HepG2 (cell line): ENCODE measurements at regions not wholly inside any gene's neighbourhood (a gene's known extent, or its start where the extent isn't known, plus 50 kb on each side); places are given as distances from the start of the nearest gene placed in this dataset.

ENCODE experiments used
- ATAC-seq: fragments of 200-7000 bp; cut with Tn5 transposase; 3 replicates; pipeline ENCODE4 v1.9.1; 2020; ENCODE audit warnings: mild to moderate bottlenecking, moderate library complexity
- BruUV-seq: library from RNA; stranded (reverse); fragments of 400-500 nt; replicated peaks from 2 replicates; lab custom pipeline; 2021; lab: Mats Ljungman, UMichigan
- CTCF ChIA-PET: fragments of 300-600 bp; formaldehyde crosslinking; extraction: SDS; loops from one replicate; lab custom pipeline; 2021; ENCODE audit warnings: low total read pairs, inconsistent platforms, low intra/inter-chr PET ratio; lab: Yijun Ruan, JAX
- POLR2A ChIA-PET: fragments of 350-600 bp; sonication (Branson Sonifier 250); formaldehyde crosslinking; loops from one replicate; lab custom pipeline; 2020; ENCODE audit warnings: antibody characterized with exemption, inconsistent platforms; lab: Yijun Ruan, JAX
- DNase-seq: peaks from one replicate; pipeline ENCODE4 v3.0.0-alpha.2; 2015; ENCODE audit warnings: low spot score
- FAIRE-seq: peaks from 3 replicates; lab custom pipeline; 2011; peaks lifted over from hg19 to GRCh38; lab: Jason Lieb, UNC
- H2AFZ ChIP-seq: one replicate; pipeline ENCODE4 v1.6.1; 2011; ENCODE audit warnings: low read length, inconsistent platforms
- H3K27ac ChIP-seq: fragments of 300-600 bp; 3 replicates; pipeline ENCODE4 v1.8.0; 2011; ENCODE audit warnings: mixed run types, mild to moderate bottlenecking, mixed read lengths, low read length, inconsistent platforms; ENCODE audit not compliant: insufficient read depth; ENCODE audit errors: extremely low read length
- H3K27me3 ChIP-seq, 2 experiments: fragments of 200-600 bp in 1 of 2; 2 replicates in 1 of 2; 3 replicates in 1 of 2; pipeline versions ENCODE4 v1.6.0 to v1.8.0; 2011; ENCODE audit warnings: low read length in 2 of 2, mild to moderate bottlenecking in 2 of 2, moderate library complexity in 2 of 2, inconsistent platforms in 1 of 2; ENCODE audit not compliant: insufficient read depth in 2 of 2, control insufficient read depth in 1 of 2
- H3K36me3 ChIP-seq, 2 experiments: fragments of 200-600 bp in 1 of 2; replicated peaks in 1 of 2; 2 replicates in 1 of 2; 3 replicates in 1 of 2; pipeline versions ENCODE4 v1.5.1 to v1.8.0; 2011; ENCODE audit warnings: low read length in 2 of 2, inconsistent platforms in 1 of 2; ENCODE audit not compliant: insufficient read depth in 2 of 2, control insufficient read depth in 1 of 2
- H3K4me1 ChIP-seq: 2 replicates; pipeline ENCODE4 v1.5.1; 2012; ENCODE audit warnings: low read length, inconsistent platforms; ENCODE audit not compliant: insufficient read depth
- H3K4me2 ChIP-seq: 2 replicates; pipeline ENCODE4 v1.6.0; 2011; ENCODE audit warnings: low read depth, low read length, inconsistent platforms
- H3K4me3 ChIP-seq, 3 experiments: fragments of 200-600 bp in 1 of 3; sonication (generic), shearing (Covaris generic) in 1 of 3; replicated peaks in 1 of 3; 2 replicates each; pipeline ENCODE4 v1.5.1; 2011 to 2016; ENCODE audit warnings: low read length in 3 of 3, inconsistent platforms in 2 of 3, low read depth in 2 of 3, mild to moderate bottlenecking in 2 of 3, control low read depth in 1 of 3, mixed read lengths in 1 of 3; ENCODE audit not compliant: insufficient read depth in 1 of 3
- H3K79me2 ChIP-seq: one replicate; pipeline ENCODE4 v1.6.1; 2011; ENCODE audit warnings: low read length, inconsistent platforms; ENCODE audit not compliant: insufficient read depth
- H3K9ac ChIP-seq: 2 replicates; pipeline ENCODE4 v1.6.0; 2011; ENCODE audit warnings: mild to moderate bottlenecking, low read depth, low read length, inconsistent platforms; ENCODE audit not compliant: insufficient read depth
- H3K9me3 ChIP-seq: 2 replicates; pipeline ENCODE4 v1.5.1; 2012; ENCODE audit warnings: mild to moderate bottlenecking, low read length
- H4K20me1 ChIP-seq: 2 replicates; pipeline ENCODE4 v1.6.0; 2011; ENCODE audit warnings: inconsistent platforms, mild to moderate bottlenecking, low read length, moderate library complexity; ENCODE audit not compliant: insufficient read depth
- DNMT1 ChIP-seq: sonication (generic); formaldehyde crosslinking; IDR thresholded peaks from 2 replicates; pipeline ENCODE4 v1.5.1; 2020; ENCODE audit warnings: mild to moderate bottlenecking, missing genetic modification reagents
- ELF3 ChIP-seq: IDR thresholded peaks from 2 replicates; pipeline ENCODE4 v1.6.1; 2016; ENCODE audit warnings: missing genetic modification reagents, missing compliant biosample characterization
- HNF4A ChIP-seq: sonication (generic); formaldehyde crosslinking; IDR thresholded peaks from 2 replicates; pipeline ENCODE4 v1.4.0; 2020; ENCODE audit warnings: missing genetic modification reagents
- JDP2 ChIP-seq: sonication (generic); formaldehyde crosslinking; IDR thresholded peaks from 2 replicates; pipeline ENCODE4 v1.8.1; 2022; ENCODE audit warnings: missing genetic modification reagents, borderline replicate concordance
- KAT7 ChIP-seq: IDR thresholded peaks from 2 replicates; pipeline ENCODE4 v1.6.1; 2018; ENCODE audit warnings: borderline replicate concordance, missing compliant biosample characterization
- KDM1A ChIP-seq: IDR thresholded peaks from 2 replicates; pipeline ENCODE4 v1.6.1; 2016; ENCODE audit warnings: missing compliant biosample characterization
- PAX8 ChIP-seq: sonication (generic); formaldehyde crosslinking; IDR thresholded peaks from 2 replicates; pipeline ENCODE4 v1.8.0; 2022; ENCODE audit warnings: mild to moderate bottlenecking, missing genetic modification reagents, borderline replicate concordance
- RFXANK ChIP-seq: IDR thresholded peaks from 2 replicates; pipeline ENCODE4 v1.6.1; 2016
- SOX13 ChIP-seq, 3 experiments: fragments of 450-650 bp in 1 of 3; sonication (generic) in 1 of 3; formaldehyde crosslinking in 1 of 3; IDR thresholded peaks in 2 of 3; conservative IDR thresholded peaks in 1 of 3; 2 replicates each; pipeline versions ENCODE4 v1.5.0 to v1.6.1; 2016 to 2020; ENCODE audit warnings: antibody characterized with exemption in 1 of 3, mild to moderate bottlenecking in 1 of 3, missing compliant biosample characterization in 1 of 3, missing genetic modification reagents in 1 of 3, moderate library complexity in 1 of 3
- SP2 ChIP-seq: sonication (generic); formaldehyde crosslinking; IDR thresholded peaks from 2 replicates; pipeline ENCODE4 v1.5.1; 2020; ENCODE audit warnings: mild to moderate bottlenecking, missing genetic modification reagents
- TOE1 ChIP-seq: sonication (generic); formaldehyde crosslinking; IDR thresholded peaks from 2 replicates; pipeline ENCODE4 v1.4.0; 2020; ENCODE audit warnings: mild to moderate bottlenecking, missing genetic modification reagents
- ZNF160 ChIP-seq: sonication (generic); formaldehyde crosslinking; IDR thresholded peaks from 2 replicates; pipeline ENCODE4 v1.8.0; 2022; ENCODE audit warnings: mild to moderate bottlenecking, inconsistent platforms, missing genetic modification reagents
- ZSCAN9 ChIP-seq: IDR thresholded peaks from 2 replicates; pipeline ENCODE4 v1.6.1; 2016; ENCODE audit warnings: borderline replicate concordance
- WGBS: methylation state at CpG from one replicate; pipeline ENCODE4 v1.1.6; 2017; ENCODE audit warnings: low lambda C conversion rate; 5-methylcytosine and 5-hydroxymethylcytosine counted together
- in situ Hi-C: cut with HindIII; loops from 2 replicates; pipeline ENCODE4 v1.10.0; 2017; ENCODE audit warnings: low pct_unique_long_range_greater_than_20kb; ENCODE audit not compliant: extremely low pct_ligation_motif_present
- intact Hi-C: fragments of 100-400 bp; cut with micrococcal nuclease; formaldehyde crosslinking; loops from one replicate; pipeline ENCODE4 v1.10.0; 2022; ENCODE audit not compliant: unreplicated experiment
- TF ChIP-seq, protein P1 (sequence below): sonication (generic); formaldehyde crosslinking; IDR thresholded peaks from 2 replicates; pipeline ENCODE4 v1.4.0; 2020; ENCODE audit warnings: mild to moderate bottlenecking, low read depth, missing genetic modification reagents
- TF ChIP-seq, protein P2 (sequence below): sonication (generic); formaldehyde crosslinking; IDR thresholded peaks from 2 replicates; pipeline ENCODE4 v1.5.0; 2020; ENCODE audit warnings: mild to moderate bottlenecking, missing genetic modification reagents
- TF ChIP-seq, protein P3 (sequence below): sonication (generic); formaldehyde crosslinking; IDR thresholded peaks from 2 replicates; pipeline ENCODE4 v1.8.1; 2023; ENCODE audit warnings: mild to moderate bottlenecking, missing genetic modification reagents, borderline replicate concordance

DNA sequence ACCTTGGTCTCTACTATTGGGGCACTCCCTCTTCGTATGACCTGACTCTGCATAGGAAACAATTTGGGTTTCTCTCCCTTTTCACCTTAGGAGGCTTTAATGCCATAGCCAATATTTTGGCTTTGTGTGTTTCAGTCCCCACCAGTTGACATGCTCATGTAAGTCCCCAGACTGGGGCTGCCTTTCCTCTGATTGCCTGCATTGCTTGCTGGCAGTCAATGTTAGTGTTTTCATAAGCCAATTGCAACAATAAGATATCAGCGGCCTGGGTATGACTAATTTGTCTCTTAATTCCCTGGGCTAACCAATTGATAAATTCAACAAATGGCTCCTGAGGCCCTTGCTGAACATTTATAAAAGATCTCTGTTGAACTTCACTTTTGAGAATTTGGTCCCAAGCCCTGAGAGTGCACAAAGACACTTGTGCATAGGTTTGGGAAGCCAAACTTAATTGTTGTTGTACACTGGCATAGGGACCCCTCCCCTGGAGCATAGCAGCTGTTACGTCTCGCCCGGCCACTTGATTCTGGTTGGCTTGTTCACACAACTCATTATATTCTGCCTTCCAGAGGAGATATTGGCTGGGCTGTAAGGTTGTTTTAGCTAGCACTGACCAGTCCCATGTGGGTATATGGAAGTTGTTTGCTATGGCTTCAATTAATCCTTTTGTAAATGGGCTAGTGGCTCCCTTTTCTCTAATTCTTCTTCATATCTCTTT is 206.2 kb downstream of the PABPC4L start:
- no peak for ATAC-seq

More for the DNA sequence above, 206.2 kb downstream of the PABPC4L start:
- peaks cover 66% of the 10 kb centered on the region for H3K9me3 ChIP-seq
- BruUV-seq = no TSS peak
- H3K4me2 ChIP-seq = no peak overlapping the region
- H3K27me3 ChIP-seq = no peaks in the 10 kb centered on the region
- CTCF ChIA-PET = no interaction called here
- H3K4me1 ChIP-seq = 0 out of 2 replicates have a peak, but pooled peaks cover 13% of the 10 kb centered on the region
- DNase-seq (no peak), FAIRE-seq (no peak)
- POLR2A ChIA-PET = no interaction called here
- no peaks in the 10 kb centered on the region for H4K20me1 ChIP-seq
- H3K36me3 ChIP-seq = no peaks in the 10 kb centered on the region
- 75% methylated on average over 5 of the region's 5 CpGs for WGBS
- H3K4me3 ChIP-seq = no peak overlapping the region
- intact Hi-C loops (no loop called here), in situ Hi-C loops (no loop called here)
- H3K27ac ChIP-seq = no peak overlapping the region
- TF ChIP-seq SOX13 (IDR thresholded peaks at IDR 0.05) (no peak), SOX13 (CRISPR knock-in tag; conservative IDR thresholded peaks at IDR 0.05 in 1 of 2, IDR thresholded peaks at IDR 0.05 in 1 of 2) (no peak), TOE1 (CRISPR knock-in tag) (no peak), KAT7 (CRISPR knock-in tag) (no peak), ZSCAN9 (no peak), ZNF160 (CRISPR knock-in tag) (no peak), HNF4A (CRISPR knock-in tag) (no peak), PAX8 (CRISPR knock-in tag) (no peak), KDM1A (CRISPR knock-in tag) (no peak), SP2 (CRISPR knock-in tag) (no peak), JDP2 (no peak), ELF3 (CRISPR knock-in tag) (no peak), DNMT1 (CRISPR knock-in tag) (no peak), RFXANK (CRISPR knock-in tag) (no peak)
- TF ChIP-seq, protein P1, sequence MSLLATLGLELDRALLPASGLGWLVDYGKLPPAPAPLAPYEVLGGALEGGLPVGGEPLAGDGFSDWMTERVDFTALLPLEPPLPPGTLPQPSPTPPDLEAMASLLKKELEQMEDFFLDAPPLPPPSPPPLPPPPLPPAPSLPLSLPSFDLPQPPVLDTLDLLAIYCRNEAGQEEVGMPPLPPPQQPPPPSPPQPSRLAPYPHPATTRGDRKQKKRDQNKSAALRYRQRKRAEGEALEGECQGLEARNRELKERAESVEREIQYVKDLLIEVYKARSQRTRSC (CRISPR knock-in tag) = no peak
- TF ChIP-seq, protein P2, sequence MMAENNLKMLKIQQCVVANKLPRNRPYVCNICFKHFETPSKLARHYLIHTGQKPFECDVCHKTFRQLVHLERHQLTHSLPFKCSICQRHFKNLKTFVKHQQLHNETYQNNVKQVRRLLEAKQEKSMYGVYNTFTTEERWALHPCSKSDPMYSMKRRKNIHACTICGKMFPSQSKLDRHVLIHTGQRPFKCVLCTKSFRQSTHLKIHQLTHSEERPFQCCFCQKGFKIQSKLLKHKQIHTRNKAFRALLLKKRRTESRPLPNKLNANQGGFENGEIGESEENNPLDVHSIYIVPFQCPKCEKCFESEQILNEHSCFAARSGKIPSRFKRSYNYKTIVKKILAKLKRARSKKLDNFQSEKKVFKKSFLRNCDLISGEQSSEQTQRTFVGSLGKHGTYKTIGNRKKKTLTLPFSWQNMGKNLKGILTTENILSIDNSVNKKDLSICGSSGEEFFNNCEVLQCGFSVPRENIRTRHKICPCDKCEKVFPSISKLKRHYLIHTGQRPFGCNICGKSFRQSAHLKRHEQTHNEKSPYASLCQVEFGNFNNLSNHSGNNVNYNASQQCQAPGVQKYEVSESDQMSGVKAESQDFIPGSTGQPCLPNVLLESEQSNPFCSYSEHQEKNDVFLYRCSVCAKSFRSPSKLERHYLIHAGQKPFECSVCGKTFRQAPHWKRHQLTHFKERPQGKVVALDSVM (CRISPR knock-in tag) = no peak
- TF ChIP-seq, protein P3, sequence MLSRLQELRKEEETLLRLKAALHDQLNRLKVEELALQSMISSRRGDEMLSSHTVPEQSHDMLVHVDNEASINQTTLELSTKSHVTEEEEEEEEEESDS = no peak
- H2AFZ ChIP-seq = no peak overlapping the region
- H3K79me2 ChIP-seq = no peaks in the 10 kb centered on the region
- no peak overlapping the region for H3K9ac ChIP-seq
